ENCODE measurements at regions not wholly inside any gene's neighbourhood (a gene's known extent, or its start where the extent isn't known, plus 50 kb on each side); places are given as distances from the start of the nearest gene placed in this dataset.

DNA sequence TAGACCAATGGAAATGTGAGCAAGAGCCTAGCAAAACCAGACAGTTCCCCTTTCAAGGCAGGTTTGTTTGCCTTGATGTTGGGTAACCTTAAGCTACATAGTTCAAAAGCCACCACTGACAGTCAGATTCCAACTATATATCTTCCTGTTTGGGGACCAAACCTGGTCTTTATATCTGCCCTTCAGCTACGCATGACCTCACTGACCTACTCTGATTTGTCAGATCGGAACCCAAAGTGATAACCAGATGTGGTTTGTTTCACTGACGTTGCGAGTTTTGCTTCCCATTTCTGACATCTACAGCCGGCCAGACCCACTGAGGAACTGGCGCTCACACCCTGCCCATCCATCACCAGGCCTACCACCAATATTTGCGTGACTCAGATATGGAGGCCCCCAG is 361.1 kb upstream of the CHRM3 start:
- no peak for DNase-seq (ENCODE audit: extremely low read depth in 1 of 2, low read depth in 1 of 2)

DNA sequence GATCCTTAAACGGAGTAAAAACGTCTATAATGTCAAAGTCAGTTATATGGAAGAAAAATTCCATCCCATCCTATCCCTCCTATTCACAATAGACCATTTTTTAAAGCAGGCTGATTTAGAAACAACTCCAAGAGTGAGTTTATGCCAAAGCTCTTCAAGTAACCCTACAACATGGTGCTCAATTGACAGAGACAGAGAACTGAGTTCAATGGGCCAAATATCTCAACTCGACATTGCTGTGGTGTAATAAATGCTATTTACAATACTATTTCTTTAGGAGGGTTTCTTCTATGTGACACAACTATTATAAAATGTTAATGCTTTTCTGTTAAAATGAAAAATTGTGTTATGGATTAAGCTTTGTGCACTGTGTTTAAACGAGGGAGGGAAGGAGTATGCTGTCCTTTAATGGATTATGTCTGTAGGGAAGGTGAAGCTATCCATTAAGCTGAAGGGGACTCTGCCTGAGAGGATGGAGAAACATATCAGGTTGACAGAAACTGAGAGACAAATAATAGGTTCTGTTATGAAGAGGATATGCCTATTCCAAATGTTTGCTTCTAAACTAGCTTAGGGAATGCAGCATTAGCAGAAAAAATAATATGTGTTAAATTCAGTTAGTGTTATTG is 362.5 kb upstream of the CHRM3 start:
- DNase-seq (ENCODE audit: extremely low read depth in 1 of 2, low read depth in 1 of 2): no peak

DNA sequence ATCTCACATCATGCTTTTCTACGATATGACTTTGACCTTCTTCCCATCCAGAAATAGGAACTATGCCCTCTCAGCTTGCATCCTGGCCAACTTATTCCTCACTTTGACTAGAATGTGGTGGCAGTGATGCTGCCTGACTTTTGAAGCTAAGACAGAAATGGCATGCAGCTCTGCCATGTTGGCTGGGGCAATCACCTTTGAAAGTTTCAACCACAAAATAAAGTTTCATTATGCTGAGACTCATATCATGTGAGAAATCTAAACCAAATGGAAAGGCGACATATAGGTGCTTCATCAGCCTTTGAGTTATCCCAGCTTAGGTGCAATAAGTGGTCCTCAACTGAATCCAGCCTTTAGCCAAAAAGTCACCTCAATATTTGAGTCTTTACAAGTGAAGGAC is 370.0 kb upstream of the CHRM3 start:
- DNase-seq (ENCODE audit: extremely low read depth in 1 of 2, low read depth in 1 of 2): no peak

DNA sequence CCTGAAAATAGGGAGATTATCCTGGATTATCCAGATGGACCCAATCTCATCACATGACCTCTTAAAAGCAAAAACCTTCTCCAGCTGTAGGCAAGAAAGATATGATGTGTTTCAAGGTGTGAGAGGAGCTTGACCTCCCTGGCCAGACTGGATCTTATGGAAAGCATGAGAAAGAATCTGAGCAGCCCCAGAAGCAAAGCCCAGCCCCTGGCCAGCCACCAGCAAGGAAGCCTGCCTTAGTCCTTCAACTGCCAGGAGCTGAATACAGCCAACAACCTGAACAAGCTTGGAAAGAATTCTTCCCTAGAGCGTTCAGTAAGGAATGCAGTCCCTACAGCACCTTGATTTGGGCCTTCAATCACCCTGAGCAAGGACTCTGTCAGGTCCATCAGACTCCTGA is 375.0 kb upstream of the CHRM3 start:
- no peak for DNase-seq (ENCODE audit: extremely low read depth in 1 of 2, low read depth in 1 of 2)

DNA sequence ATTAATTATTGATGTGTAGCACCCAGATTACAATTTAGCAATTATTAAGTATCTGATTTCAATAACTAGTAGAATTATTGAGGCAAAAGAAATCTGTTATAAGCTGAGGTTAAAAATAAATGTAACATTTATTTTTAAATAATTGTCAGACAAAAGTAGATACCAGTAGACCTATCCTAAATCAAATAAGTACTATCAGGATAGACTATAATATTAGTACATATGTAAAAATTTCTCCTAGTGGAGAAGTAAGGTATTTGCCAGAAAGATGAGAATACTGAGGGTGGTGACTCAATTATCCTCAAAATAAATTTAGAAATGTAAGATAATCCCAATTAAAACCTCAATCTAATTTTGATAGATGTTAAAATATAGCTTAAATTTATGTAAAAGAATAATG is 377.8 kb upstream of the CHRM3 start:
- no peak for DNase-seq (ENCODE audit: extremely low read depth in 1 of 2, low read depth in 1 of 2)

DNA sequence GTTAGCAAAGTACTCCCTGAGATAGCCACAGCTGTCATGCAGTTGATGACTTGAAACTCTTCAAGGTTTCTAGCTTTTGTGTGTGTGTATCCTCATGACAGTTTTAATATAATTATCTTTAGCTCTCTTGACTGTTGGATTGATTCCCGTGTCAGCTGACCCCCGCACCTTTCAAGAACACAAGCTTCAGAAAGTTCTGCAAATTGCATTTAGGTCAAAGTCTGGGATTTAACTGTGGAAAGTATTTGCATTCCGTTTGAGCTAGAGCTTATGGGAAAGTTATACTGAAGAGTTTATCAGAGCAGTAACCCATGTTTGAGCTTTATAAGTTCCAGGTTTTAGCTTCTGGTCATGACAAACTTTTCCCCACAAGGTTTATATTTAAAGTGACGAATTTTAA is 380.1 kb upstream of the CHRM3 start:
- DNase-seq (ENCODE audit: extremely low read depth in 1 of 2, low read depth in 1 of 2): no peak

DNA sequence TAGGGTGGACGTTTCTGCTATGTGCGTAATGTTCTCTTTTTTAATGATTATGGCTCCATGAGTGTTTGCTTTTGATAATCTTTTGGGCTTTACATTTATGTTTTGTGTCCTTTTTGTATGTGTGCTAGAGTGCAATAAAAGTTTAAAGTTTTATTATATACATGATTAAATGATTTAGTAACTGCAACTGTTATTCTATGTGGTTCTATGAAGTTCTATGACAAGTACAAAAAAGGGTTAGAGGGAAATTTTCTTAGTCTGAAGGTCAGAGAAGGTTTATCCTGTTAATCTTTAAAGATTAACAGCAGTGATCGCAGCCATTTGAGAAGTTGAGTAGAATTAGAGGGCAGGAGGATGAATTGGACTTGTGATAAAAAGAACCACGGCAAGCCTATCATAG is 386.4 kb upstream of the CHRM3 start:
- no peak for DNase-seq (ENCODE audit: extremely low read depth in 1 of 2, low read depth in 1 of 2)

DNA sequence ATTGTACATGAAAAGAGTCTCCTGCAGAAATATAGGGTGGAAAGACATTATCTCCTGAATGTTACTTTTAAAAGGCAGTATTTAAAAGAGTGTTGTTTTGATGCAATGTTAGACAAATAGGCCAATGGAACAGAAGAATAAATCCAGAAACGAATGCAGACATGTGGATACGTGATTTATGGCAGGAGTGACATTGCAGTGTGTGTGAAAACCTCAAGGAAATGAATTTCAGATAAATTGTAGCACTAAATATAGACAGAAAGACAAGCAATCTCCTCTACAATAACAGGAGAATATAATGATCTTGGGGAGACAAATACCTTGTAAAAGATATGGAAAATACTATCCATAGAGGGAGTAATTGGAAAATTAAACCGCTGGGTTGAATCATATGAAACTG is 387.8 kb upstream of the CHRM3 start:
- no peak for DNase-seq (ENCODE audit: extremely low read depth in 1 of 2, low read depth in 1 of 2)

DNA sequence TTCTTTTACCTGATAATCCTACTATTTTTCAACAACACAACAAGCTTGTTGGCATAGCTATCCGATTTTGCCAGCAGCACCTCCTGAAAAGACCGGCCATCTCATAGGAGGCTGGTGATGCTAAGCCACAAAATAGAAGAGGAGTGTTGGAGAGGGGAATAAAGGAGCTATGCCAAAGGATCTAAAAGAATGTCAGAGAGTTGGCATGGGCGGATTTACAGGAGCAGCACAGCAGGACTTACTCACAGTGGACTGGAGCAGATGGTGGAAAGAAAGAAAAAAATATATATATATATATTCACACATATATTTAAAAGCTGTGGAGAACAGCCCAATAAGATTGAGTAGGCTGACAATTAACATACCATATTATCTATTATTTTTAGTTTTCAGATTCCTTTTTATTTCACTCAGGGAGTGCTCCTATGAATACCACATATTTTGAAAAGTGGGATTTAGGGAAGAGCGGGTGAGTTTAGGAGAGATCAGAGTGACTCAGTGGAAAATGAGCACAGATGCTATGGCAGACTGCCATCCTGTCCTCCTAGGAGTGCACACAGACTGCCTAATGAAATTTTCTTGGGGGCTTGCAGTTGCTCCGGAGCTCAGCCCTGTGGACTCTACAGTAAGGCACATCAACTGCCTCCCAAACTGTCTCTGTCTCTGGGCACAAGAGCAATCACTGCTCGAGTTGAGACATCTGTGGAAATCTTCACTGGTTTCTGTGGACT is 394.4 kb upstream of the CHRM3 start:
- no peak for DNase-seq (ENCODE audit: extremely low read depth in 1 of 2, low read depth in 1 of 2)

DNA sequence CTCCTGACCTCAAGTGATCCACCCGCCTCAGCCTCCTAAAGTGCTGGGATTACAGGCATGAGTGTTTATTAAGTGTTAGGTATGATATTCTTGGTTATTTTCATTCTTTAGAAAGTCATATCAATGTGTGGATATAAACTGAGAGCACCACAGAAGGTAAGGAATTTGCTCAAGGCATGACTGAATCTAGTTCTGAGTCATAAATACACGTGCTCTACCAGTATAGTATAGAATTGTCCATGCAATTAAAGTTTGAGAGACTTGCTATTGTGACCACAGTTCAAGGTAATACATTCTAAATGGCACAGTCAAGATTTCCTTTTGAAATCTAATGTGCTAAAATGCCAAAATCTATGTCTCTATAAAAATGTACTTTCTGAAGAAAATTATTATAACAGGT is 401.1 kb upstream of the CHRM3 start:
- no peak for DNase-seq (ENCODE audit: extremely low read depth in 1 of 2, low read depth in 1 of 2)

DNA sequence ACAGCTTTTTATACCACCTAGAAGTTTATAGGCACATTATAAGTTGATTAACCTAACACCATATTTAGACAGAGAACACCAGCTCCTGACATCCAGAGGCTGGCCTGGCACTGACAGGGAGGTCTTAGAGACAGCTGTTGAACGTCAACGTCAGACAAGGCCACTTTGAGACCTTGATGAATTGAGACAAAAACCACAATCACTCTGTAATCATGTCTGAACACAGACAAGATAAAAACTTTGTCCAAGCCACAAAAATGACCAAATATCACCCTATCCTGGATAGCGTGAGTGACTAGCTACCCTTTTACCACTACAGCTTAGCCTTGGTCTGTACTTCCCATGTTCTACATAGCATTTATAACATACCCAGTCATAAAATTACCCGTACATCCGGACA is 403.6 kb upstream of the CHRM3 start:
- DNase-seq (ENCODE audit: extremely low read depth in 1 of 2, low read depth in 1 of 2): no peak

DNA sequence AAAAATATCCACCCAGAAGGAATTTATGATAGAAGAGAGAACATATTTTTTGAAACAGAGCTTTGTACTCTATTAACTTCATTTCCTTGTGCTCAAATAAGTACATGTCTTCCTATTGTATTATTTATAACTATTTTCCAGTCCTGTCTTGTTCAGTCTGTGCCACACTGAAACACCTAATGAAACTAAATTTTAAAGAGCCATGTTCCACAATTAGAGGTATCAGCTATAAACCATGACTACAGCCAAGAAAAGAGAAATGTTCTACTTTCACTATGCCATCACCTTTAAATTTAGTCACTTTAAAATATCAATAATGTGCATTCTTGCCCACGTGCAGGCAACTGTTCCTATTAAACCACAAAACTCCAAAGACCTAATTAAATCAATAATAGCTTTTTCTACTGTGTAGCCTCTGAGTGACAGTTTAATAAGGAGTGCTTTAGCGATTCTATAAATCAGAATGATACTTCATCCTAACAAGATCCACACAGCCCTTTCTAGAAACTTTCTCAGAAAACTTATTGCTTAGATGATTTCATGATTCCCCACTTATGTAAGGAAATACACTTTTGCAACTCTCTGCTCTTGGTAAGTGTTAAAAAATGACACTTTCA is 404.9 kb upstream of the CHRM3 start:
- no peak for DNase-seq (ENCODE audit: extremely low read depth in 1 of 2, low read depth in 1 of 2)

DNA sequence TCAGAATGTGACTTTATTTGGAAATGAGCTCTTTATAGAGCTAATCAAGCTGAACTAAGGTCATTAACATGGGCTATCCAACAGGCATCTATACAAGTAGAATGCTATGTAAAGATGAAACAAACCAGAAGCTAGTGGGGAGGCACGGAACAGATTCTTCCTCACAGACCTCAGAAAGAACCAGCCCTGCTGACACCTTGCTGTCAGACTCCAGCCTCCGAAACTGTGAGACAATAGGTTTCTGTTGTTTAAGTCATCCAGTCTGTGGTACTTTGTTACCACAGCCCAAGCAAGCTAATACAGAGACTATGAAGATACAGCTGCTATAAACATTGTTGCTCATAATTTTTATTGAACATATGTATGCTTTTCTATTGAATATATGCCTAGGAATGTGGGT is 406.3 kb upstream of the CHRM3 start:
- no peak for DNase-seq (ENCODE audit: extremely low read depth in 1 of 2, low read depth in 1 of 2)

DNA sequence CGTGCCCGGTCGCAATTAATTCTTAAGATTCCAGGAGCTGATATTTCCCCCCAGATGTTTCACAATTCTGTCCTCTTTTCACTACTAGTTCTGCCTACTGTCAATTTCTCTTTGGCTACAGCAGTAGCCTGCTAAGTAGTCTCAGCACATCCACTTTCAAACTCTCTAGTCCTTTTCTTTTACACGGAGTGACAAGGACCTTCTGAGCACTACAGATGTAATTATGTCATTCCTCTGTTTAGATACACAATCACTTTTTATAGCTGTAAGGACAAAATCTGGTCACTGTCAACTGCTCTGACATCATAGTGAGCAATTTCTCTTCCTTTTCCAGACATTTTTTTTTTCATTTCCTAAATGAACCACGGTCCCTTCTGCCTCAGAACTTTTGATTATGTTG is 421.7 kb upstream of the CHRM3 start:
- DNase-seq (ENCODE audit: extremely low read depth in 1 of 2, low read depth in 1 of 2): no peak

DNA sequence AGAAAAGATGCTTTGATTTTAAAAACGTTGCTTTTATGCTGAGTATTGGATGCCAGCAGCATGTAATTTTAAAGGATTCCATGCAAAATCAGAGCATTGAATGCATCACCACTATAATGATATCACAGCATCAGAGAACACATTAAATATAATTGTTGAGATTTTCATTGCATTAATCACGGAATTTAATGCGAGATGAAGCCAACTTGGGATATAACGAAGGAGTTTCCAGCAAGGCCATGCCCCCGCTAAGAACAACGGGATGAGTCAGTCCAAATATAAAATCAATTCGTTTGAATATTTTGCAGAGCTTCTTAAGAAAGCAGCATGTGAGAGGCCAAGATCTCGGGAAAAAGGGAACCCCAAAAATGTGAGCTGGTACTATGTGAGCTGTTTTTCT is 423.4 kb upstream of the CHRM3 start:
- DNase-seq (ENCODE audit: extremely low read depth in 1 of 2, low read depth in 1 of 2): no peak

DNA sequence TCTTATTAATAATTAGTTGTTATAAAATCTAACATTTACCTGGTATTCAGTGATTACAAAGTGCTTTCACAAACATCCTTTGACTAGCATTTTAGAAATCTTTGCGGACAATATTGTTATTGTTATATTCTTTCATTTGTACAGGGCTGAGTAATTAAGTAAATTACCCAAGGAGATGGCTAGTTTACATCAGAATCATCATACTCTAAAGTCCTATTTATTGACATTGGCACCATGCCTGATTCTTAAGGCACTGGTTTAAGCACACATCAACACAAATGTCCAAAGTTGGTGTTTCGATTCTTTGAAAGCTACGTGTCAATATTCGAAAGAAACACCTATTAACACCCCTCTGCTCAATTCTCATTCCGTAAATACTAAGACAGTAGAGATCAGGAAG is 424.6 kb upstream of the CHRM3 start:
- no peak for DNase-seq (ENCODE audit: extremely low read depth in 1 of 2, low read depth in 1 of 2)

DNA sequence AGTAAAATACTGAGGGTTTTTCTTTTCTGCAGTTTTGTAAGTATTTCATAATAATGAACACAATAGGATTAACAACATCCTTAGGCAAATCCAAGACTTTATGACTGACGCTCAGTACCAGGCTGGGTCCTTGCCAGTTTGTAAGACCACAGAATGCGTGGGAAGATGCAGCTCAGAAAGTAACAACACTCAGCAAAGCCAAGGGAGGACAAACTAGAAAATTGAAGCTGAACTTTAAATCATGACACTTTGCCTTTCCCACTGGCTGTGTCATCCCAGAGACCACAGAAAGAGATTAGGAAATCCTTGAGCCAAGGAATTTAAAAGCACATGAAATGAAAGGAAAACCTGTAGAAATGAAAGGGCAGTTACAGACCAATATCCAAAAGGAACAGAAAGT is 426.3 kb upstream of the CHRM3 start:
- DNase-seq (ENCODE audit: extremely low read depth in 1 of 2, low read depth in 1 of 2): no peak

DNA sequence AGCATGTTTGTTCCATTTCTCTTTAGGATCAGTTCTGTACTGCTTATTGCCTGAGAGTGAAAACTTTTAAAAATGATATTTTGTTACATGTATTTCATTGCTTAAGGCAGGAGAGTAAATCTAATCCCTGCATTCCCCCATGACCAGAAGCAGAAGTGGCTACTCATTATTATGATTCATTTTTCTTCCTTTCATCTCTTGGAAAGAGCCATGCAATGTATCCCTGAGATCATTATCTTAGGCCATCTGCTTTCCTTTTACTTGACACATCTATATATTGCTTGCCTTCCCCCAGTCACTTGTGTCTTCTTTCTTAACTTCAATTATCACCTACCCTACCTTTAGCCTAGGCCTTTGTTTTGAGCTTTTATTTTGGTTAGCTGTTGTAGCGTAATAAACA is 430.4 kb upstream of the CHRM3 start:
- no peak for DNase-seq (ENCODE audit: extremely low read depth in 1 of 2, low read depth in 1 of 2)

DNA sequence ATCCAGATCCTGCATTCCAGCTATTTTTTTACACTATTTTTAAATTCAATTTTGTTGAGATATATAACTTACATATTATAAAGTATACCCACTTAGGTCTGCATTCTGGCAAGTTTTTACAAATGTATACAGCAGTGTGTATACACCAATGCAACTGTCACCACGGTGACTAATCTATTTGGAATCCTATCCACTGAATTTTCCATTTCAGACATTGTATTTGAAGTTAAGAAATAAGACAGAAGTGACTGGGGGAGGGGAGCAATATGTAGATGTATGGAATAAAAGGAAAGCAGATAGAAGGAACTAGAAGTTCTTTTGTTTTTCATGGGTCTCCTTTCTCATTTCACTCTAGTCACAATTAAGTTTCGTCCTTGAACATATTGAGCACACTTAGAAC is 431.5 kb upstream of the CHRM3 start:
- no peak for DNase-seq (ENCODE audit: extremely low read depth in 1 of 2, low read depth in 1 of 2)

DNA sequence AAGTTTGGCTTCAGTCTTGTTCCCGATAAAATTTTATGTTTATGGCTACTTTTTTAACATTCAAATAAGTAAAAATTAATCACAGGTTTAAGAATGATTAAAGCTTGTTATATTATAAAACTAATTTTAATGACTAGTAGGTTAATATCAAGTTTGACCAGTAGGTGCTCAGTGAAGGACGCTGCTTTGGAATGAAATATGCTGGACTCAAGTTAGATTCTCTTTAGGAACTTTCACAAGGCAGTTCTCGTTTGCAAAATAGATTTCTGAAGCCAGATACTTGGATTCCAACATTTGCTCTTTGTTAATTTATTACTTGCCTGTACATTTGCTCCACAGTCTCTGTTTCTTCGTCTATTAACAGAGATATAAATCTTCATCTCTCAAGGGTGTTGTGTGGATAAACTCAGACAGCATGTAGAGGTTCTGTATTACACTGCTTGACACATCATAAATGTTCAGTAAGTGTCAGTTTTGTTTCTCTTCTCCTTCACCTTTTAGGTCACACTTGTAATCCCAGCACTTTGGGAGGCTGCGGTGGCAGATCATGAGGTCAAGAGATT is 432.8 kb upstream of the CHRM3 start:
- no peak for DNase-seq (ENCODE audit: extremely low read depth in 1 of 2, low read depth in 1 of 2)

DNA sequence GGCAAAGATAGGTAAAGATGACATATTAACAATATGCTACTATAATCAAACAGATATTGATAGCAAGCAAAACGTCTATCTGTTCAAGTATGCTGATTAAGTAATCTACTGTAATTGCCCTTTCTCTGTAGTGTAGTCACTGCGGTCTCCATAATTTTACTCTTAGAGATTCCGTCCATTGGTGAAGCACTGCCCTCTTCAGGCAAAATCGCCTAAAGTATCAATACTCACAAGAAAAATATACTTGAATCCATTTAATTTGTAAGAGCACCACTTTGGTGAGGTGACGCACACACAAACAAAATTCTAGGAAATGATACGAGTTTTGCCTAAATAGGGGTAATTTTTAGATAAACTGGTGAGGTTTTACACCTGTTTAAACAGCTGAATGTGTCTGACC is 434.6 kb upstream of the CHRM3 start:
- DNase-seq (ENCODE audit: extremely low read depth in 1 of 2, low read depth in 1 of 2): no peak

DNA sequence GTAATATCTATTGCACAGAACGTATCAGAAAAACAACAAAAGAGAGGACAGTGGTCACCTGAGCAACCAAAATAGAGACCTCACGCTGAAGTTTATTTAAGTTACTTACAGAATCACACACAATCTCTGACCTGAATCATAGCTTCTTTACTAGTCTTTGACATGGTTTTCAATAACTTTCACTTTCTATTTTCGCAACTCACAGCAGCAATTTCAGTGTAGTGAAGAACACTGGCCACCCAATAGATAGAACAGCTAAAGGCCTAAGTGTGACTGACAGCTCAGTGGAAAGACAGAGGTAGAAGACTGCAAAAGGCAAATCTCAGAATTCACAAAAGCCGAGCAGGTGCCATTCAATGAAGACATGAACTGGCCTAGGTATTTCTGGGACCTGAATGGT is 435.6 kb upstream of the CHRM3 start:
- no peak for DNase-seq (ENCODE audit: extremely low read depth in 1 of 2, low read depth in 1 of 2)
